ENCODE measurements at regions not wholly inside any gene's neighbourhood (a gene's known extent, or its start where the extent isn't known, plus 50 kb on each side); places are given as distances from the start of the nearest gene placed in this dataset.

DNA sequence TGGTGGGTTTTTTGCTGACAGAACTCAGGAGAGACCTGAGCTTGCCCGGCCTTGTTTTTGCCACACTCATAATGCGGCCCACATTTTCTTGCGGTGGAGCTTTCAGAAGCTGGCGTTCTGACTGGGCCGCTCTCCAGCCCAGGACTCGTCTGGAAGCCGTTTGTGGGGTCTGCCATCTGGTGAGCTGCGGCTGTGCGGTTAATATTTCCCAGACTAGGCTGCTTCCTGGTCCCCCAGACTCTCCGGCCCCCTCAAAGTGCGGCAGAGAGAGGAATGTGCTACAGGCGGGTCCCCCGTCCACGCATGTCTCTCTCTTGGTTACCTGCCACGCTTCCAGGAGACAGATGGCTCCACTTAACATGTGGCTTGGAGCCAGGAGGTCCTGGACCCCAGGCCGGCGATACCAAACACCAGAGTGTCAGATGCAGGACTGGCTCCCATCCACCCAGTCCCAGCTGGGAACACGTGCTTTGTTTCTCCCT lies 128.9 kb upstream of the PMEPA1 start:
- no peak for DNase-seq

DNA sequence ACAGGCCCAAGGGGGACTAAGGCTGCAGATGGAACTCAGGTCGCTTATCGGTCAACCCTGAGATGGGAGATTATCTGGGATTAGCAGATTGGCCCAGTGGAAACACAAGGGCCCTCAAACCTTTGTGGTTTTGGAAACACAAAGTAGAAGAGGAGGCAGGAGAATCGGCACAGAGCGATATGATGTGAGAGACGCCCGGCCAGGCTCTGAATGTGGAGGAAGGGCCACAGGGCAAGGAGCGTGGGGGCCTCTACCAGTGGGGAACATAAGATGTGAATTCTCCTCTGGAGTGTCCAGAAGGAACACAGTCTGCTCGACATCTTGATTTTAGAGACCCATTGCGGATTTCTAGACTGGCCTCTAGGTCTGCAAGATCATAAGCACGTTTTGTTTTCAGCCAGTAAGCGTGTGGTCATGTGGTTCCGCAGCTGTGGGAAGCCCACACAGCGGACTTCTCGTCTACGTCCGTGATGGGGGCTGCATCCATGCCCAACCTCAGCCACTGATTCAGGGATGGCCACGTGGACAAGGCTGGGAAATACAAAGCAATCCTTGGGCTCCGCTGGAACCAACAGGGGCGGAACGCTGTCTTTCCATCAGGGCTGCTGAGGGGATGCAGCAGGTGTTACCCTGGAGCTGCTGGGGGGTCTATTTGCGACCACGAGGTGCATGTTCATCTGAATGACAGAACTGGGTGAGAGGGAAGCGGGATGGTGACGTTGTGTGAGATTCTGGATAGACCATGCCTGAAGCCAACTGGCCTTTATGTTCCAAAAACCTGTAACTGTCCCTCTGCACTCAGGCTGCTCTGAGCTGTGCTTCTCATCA lies 127.6 kb upstream of the PMEPA1 start:
- DNase-seq = no peak

DNA sequence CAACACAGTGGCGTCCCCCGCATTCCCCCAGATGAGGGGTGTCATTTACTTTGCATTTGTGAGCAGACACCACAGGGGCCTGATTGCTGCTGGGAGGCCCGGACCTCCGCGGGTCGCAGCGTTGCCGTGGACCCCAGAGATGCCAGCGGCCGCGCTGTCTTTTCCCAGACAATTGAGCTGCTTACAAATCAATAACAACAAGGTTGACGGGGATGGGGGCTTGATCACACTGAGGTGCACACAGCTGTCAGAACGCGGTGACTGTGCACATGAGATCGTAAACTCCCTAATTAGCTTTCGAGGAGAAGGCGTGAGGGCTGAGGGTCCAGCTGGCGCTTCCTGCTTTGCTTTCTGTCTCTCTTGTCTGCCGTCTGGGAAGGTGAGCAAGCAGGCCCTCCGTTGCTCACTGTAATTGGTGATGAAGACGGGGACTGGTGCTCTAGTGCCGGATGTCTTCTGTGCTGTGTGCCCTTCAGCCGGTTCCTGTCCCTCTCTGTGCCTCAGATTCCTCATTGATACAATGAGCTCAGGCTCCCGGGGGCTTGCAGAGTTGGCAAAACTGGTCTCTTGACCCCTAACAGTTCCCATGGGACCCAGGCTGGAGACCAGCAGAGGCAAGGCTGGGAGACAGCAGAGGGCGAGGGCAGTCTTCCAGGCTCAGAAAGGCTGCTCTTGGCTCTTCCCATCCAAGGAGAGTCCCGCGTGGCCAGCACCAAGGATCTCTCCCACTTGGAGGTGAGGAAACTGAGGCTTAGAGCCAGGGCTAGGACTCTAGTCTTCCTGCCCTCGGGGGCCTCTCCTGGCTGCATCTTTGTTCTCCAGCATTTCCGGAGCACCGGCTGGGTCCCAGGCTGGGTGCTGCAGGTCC lies 126.0 kb upstream of the PMEPA1 start:
- no peak for DNase-seq

DNA sequence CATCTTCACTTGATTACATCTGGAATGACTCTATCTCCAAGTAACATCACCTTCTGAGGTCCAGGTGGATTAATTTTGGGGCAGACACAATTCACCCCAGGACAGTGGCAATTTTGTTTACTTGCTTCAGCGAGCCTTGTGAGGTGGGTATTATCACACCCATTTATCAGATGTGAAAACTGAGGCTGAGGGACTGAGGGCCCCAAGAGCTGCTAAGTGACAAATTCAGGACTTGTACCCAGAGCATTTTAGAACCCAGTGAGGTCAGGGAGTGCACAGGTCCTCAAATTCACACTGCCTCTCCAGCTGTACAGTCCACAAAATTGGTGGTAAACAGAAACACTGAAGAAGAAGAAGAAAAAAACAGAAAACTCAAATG lies 125.2 kb upstream of the PMEPA1 start:
- DNase-seq = no peak

DNA sequence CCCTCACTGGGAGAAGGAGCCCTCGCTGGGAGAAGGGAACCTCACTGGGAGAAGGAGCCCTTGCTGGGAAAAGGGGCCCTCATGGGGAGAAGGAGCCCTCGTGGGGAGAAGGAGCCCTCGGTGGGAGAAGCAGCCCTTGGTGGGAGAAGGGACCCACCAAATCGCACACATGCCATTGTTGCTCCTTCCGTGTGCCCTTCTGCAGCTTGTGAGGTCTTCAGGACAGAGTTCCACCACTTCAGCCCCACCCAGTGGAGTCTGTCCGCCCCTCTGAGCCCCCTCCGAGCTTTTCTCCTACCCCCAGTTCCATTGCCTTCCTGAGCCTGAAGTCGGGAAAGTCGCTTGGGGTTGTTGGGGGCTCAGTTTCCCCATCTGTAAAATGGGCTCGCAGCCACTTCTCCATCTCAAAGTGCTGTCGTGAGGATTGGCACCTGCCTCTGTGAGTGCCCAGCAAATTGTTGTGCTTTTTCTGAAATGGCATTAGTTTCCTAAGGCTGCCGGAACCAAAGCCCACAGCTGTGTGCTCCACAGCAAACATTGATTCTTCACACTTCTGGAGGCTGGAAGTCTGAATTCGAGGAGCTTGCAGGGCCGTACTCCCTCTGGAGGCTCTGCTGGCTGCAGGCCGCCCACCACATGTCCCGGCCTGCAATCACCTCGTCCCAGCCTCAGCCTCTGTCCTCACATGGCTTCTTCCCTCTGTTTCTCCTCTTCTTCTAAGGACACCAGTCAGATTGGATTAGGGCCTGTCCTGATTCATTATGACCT lies 124.7 kb upstream of the PMEPA1 start:
- no peak for DNase-seq

DNA sequence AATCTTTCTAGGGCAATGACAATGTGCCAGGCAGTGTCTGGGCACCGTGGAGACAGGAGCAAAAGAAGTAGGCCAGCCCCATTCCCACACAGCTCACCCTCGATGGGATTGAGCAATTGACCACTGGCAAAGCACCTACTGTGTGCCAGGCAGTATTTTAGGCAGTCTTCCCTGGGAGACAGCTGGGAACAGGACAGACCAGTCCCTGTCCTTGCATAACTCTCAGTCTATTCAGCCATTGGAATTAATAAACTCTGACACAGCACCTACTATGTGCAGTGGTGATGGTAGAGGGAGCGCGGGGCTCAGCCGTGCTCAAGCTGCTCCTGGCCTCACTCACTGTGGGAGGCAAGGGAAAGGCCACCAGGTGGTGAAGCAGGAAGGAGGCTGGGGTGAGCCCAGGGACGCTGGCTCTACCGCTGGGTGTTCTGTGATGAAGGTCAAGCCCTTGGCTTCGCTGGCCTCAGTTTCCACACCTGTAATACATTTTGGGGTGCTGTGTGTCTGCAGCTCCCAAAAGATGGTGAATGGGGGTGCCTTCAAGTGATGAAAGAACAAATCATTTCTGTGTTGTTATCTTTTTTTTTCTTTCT lies 122.3 kb upstream of the PMEPA1 start:
- no peak for DNase-seq

DNA sequence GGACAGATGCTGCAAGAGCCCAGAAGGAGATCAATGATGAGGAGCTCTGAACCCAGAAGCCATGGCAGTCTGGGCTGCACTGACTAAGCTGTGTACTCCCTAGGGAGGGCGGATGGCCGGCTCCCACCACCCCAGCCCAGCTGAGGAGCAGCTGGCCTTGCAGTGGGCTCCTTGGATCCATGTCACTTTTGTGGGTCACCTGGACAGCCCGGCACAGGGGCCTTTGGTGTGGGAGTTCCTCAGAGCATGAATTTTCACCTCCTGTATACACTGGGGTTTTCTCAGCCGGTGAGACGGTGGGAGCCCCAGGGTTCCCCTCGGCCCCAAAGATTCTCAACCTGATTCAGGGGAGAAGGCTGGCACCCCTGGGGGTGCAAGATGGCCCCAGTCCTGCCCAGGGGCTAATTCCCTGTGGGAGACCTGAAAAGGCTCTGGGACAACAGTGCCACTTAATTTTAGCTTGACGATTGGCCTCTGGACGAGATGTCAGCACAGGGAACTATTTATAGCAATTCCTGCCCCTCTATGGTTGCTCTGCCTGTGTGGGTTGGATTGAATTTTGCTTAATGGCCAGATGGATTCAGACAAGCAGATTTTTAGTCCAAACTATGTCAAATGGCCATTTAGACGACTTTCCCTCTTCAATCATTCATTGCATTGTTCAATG lies 121.6 kb upstream of the PMEPA1 start:
- no peak for DNase-seq

DNA sequence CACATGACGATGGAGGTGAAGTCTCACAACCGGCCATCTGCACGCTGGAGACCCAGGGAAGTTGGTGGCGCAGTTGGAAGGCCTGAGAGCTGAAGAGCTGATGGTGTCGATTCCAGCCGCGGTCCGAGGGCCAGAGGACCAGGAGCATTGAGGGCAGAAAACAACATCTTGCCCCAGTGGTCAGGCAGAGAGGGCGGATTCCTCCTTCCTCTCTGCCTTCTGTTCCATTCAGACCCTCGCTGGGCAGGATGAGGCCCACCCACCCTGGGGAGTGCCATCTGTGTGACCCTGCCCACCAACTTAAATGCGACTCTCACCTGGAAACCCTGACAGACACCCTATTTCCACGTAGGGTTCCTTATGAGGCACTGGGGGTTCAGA lies 120.7 kb upstream of the PMEPA1 start:
- DNase-seq = no peak

DNA sequence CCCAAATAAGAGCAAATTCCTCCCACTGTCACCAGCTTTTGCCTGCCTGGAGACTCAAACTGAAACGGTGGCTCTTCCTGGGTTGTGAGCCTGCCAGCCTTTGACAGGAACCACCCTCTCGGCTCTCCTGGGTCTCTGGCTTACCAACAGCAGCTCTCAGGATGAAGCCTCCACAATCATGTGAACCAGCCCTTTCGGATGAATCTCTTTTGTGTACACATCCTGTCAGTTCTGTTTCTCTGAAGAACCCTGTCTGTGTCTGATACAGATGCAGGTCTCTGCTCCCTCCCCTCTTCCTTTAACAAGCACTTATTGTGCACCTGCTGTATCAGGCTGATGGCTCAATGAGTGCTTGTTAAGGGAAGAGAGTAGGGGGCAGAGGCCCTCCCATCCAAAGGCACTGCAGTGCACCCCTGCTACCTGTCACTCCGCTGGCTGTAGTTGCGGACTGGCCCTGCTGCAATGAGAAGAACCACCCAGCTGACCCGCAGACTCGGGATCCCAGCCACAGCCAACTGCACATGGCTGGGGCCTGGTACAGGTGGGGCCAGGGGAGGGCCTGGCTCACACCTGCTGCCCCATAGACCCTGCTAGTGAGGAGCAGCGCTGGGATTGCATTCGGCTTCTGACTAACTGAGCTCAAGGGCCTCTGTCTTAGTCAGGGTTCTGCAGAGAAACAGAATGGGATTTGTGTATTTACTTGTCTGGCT lies 120.1 kb upstream of the PMEPA1 start:
- DNase-seq = no peak

DNA sequence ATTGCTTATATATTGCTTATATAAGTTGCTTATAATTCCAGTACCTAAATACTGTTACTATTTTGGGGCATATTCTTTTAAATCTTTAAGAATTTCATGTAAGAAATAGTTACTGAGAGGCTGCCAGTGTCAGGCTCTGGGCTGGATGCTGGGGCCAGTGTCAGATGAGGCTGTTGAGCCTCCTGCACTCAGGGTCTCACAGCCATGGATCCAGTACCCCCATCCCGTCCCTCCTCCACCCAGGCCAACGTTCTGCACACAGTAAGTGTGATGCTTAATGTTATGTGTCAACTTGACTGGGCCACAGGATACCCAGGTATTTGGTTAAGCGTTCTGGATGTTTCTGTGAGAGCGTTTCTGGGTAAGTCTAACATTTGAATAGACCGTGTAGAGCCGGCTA lies 119.5 kb upstream of the PMEPA1 start:
- no peak for DNase-seq

DNA sequence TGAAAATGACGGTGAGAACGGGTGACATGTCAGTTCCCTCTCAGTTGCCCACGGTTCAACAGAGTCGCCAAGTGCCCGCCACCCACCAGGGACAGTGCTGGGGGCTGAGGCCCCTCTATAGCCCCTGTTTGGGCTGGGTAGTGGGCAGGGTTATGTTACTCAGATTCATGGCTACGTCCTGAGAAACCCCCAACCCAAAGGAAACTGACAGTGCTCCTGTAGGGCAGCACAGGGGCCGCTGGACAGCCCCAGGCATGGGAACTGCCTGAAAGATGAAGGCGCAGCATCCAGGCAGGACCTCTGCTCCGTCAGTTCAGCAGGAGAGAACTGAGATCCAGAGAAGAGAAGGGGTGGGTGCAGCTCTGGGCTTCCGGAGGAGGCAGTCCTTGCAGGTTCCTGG lies 118.9 kb upstream of the PMEPA1 start:
- no peak for DNase-seq

DNA sequence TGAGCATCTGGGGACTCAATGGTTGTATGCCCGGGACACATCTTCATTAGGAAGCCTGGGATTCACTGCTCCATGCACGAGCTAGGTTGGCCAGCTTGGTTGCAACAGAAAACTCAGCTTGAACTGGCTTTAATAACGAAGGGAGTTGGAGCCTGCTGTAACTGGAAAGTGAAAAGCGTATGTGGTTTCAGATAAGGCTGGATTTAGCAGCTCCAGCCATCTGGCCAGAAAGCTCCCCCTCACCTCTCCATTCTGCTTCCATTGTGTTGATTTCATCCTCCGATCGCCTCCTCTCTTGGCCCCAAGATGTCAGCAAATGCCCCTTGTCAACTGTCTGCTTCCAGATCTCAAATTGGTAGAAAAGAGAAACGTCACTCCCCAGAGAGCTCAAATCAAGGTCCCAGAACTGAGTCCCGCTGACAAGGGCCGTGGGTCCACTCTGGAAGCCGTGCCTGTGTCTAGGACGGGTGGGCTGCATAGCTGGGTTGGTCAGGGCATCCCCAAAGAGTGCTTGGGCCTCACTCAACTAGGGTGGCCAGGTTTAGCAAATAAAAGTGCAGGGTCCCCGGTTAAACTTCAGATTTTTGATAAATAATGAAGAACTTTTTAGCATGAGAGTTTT lies 117.0 kb upstream of the PMEPA1 start:
- no peak for DNase-seq

DNA sequence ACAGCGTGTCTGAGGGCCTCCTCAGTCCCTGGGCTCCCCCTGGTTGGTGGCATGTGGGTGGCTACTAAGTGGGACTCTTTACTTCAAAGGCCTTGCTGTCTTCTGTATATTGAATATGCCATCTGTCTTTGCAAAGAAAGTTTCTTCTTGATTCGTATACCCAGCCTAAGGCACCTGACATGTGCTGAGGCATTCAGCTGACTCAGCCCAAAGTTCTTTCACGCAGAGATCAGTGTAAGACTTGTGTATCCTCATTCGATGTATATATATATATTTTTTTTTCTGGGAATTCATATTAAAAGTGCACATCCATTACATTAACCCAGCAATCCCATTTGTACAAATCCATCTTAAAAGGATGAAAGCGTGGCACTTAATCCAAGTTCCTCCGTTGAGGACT lies 115.1 kb upstream of the PMEPA1 start:
- DNase-seq = no peak

DNA sequence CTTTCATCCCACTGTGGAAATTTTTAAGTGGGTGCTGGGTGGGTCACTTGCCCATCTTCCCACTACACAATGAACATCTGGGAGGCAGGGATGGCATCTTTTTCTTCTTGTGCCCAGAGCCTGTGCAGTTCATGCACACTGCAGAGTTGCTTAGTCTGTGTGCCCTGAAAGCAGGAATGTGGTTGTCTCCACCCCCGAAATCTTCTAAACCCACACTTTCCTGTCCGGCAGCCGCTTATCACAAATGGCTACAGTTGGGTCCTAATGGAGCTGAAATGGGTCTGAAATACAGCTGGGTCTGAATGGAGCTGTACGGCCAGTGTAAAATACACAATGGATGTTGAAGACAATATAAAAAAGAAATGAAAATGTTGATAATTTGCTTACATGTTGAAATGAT lies 112.1 kb upstream of the PMEPA1 start:
- DNase-seq = no peak

DNA sequence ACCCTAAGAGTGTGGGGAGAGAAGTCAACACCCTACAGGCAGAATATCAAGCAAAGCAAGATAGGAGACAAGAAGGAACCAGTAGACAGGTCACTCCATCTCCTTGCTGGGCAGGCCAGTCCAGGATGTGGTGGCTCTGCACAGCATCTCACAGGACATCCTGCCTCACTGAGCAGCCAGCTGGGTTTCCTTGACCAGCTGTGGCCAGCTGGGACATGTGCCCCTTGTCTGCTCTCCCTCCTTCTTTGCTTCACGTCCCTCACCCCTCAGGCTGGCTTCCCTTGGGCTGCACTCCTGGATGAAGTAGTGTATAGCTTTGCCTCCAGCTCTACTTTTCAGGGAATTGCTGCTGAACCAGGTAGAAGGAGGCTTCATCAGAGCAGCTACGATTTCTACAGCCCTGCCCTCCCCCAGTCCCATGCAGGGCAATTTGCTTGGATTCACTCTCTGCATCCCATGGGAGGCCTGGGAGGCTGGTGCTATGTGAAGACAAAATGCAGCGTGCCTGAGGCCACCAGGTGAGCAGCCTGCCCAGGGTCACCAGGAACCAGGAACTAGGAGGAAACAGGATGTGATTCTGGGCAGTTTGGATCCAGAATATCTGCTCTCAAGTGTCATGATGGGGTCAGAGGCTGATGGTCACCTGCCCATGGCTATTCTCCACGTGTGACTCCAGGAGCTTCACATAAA lies 110.0 kb upstream of the PMEPA1 start:
- no peak for DNase-seq

DNA sequence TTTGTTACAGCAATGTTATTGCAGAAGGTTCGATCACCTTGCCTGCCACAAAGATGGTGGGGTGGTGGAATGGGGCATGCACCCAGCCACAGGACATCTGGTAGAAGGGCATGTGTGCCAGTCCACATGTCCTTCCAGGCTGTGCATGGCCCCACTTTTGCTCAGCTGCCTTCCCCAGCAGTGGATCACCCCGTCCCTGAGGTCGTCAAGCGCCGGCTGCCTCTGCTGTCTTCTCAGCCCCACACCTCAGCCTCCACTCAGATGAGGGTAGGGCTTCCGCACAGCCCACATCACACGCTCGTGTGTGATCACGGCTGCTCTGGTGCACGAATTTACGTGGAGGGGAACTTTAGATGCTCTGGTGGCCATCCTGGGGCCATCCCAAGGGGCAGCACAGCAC lies 109.5 kb upstream of the PMEPA1 start:
- DNase-seq = no peak

DNA sequence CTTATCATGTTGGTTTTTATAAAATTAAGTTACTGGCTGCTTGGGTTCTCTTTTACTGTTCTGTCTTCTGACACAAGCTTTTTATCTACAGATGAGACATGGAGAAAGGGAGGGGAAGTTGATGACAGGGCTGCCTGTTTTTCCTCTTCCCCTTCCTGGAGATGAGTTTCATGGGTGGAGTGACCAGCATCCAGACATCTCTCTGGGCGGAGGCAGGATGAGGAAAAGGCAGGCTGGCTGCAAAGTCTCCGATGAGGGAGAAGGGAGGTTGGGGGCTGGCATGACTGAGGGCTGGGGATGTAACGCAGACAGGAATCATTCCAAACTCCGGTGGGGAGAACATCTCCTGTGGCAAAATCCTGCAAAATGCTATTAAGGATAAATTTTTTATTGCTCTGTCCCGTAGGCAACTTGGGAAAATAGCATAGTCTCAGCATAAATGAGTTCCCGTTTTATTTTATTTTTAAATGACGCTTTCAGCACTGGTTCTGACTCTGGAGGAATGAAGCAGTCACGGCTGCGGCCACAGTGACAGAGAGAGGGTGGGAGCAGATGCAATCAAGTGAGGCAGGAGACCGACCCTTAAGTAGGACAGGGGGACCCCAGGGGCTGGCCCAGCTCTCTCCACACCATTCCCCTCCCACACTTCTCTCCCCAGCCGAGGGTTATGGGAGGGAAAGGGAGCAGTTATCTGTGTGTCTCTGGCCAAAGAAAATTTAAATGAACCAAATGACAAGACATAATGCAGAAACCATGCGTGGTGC lies 108.8 kb upstream of the PMEPA1 start:
- no peak for DNase-seq

DNA sequence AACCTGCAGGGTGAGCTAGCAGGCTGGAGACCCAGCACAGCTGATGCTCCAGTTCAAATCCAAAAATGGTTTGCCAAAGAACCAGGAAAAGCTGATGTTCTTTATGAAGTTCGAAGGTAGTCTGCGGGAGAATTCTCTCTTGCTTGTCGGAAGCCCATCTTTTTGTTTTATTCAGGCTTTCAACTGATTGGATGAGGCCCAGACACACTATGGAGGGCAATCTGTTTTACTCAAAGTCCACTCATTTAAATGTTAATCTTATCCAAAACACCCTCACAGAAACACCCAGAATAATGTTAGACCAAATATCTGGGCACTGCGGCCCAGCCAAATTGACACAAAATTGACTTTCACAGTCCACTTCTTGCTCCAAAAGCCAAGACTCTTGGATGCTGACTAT lies 105.6 kb upstream of the PMEPA1 start:
- no peak for DNase-seq

DNA sequence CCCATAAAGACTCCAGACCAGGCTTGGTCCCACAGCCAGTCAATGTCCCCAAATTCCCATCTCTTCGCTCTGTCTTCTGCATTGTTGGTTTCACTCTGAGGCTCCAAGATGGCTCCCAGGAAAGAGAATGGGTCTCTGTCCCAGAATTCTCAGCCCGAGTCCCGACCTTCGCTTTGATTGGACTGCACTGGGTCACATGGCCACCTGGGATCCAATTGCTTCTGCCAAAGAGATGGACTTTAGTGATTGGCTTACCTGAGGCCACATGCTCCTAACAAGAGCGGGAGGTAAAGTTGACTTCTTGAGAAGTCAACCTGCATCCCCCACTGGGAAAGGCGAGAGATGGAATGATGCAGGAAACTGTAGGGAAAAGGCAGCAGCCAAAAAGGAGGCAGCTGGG lies 104.7 kb upstream of the PMEPA1 start:
- DNase-seq = no peak

Data from CD4-positive, alpha-beta T cell treated with Interleukin-4 for 4 hours (primary cell).